PC-3 (cell line): ENCODE measurements at regions not wholly inside any gene's neighbourhood (a gene's known extent, or its start where the extent isn't known, plus 50 kb on each side); places are given as distances from the start of the nearest gene placed in this dataset.

Source experiments
- ATAC-seq: fragments of 200-7000 bp; cut with Tn5 transposase; 2 replicates; pipeline ENCODE4 v1.9.1; 2020; ENCODE audit warnings: mild to moderate bottlenecking, moderate library complexity
- BruUV-seq: library from RNA; stranded (reverse); fragments of 400-500 nt; replicated peaks from 2 replicates; lab custom pipeline; 2021; lab: Mats Ljungman, UMichigan
- CTCF ChIA-PET: fragments of 300-600 bp; sonication (Branson Sonifier 250); formaldehyde crosslinking; loops from one replicate; lab custom pipeline; 2022; ENCODE audit warnings: antibody characterized with exemption; lab: Charles Lee
- POLR2A ChIA-PET: fragments of 300-600 bp; sonication (Branson Sonifier 250); formaldehyde crosslinking; loops from one replicate; lab custom pipeline; 2022; ENCODE audit warnings: antibody characterized with exemption; ENCODE audit not compliant: unreplicated experiment; lab: Charles Lee
- DNase-seq: peaks from one replicate; pipeline ENCODE4 v3.0.0-alpha.2; 2015
- H2AFZ ChIP-seq: fragments of 300-600 bp; sonication (generic); 2 replicates; pipeline ENCODE4 v1.6.0; 2016; ENCODE audit warnings: antibody characterized with exemption, low read length
- H3F3A ChIP-seq: fragments of 300-600 bp; sonication (generic); one replicate; pipeline ENCODE4 v1.6.0; 2017; ENCODE audit warnings: antibody characterized with exemption, low read length, control low read depth, mild to moderate bottlenecking; ENCODE audit not compliant: unreplicated experiment
- H3K27ac ChIP-seq: fragments of 300-600 bp; sonication (generic); 2 replicates; pipeline ENCODE4 v1.5.1; 2016; ENCODE audit warnings: mild to moderate bottlenecking, low read length
- H3K27me3 ChIP-seq: fragments of 300-600 bp; sonication (generic); 2 replicates; pipeline ENCODE4 v1.6.1; 2016; ENCODE audit warnings: low read length, mixed read lengths
- H3K36me3 ChIP-seq: fragments of 300-600 bp; sonication (generic); 2 replicates; pipeline ENCODE4 v1.6.1; 2016; ENCODE audit warnings: low read depth, mixed run types, low read length, mixed read lengths
- H3K4me1 ChIP-seq: fragments of 300-600 bp; sonication (generic); 2 replicates; pipeline ENCODE4 v1.5.1; 2016; ENCODE audit warnings: low read length; ENCODE audit not compliant: insufficient read depth
- H3K4me2 ChIP-seq: fragments of 300-600 bp; sonication (generic); 2 replicates; pipeline ENCODE4 v1.6.0; 2016; ENCODE audit warnings: low read length
- H3K4me3 ChIP-seq: fragments of 300-600 bp; sonication (generic); 2 replicates; pipeline ENCODE4 v1.5.1; 2016; ENCODE audit warnings: mild to moderate bottlenecking, low read length, mixed read lengths
- H3K79me2 ChIP-seq: fragments of 300-600 bp; sonication (generic); 2 replicates; pipeline ENCODE4 v1.6.1; 2017; ENCODE audit warnings: low read length, mixed read lengths
- H3K9ac ChIP-seq: fragments of 300-600 bp; sonication (generic); 2 replicates; pipeline ENCODE4 v1.6.0; 2016; ENCODE audit warnings: mild to moderate bottlenecking, low read length
- H3K9me2 ChIP-seq: fragments of 300-600 bp; sonication (generic); replicated peaks from 2 replicates; pipeline ENCODE4 v1.6.1; 2016; ENCODE audit warnings: mixed run types, low read length, mixed read lengths
- H3K9me3 ChIP-seq: fragments of 300-600 bp; sonication (generic); 2 replicates; pipeline ENCODE4 v1.6.1; 2016; ENCODE audit warnings: low read length, mixed read lengths
- H4K20me1 ChIP-seq: fragments of 300-600 bp; sonication (generic); 2 replicates; pipeline ENCODE4 v1.6.1; 2016; ENCODE audit warnings: low read length, mixed read lengths
- EZH2 ChIP-seq: fragments of 300-600 bp; sonication (generic); IDR thresholded peaks from one replicate; pipeline ENCODE4 v1.6.1; 2017; ENCODE audit warnings: antibody characterized with exemption, mild to moderate bottlenecking, low read length; ENCODE audit not compliant: unreplicated experiment
- EZH2phosphoT487 ChIP-seq: fragments of 300-600 bp; sonication (generic); IDR thresholded peaks from 2 replicates; pipeline ENCODE4 v1.6.1; 2018; ENCODE audit warnings: mild to moderate bottlenecking, antibody characterized with exemption, low read length, borderline replicate concordance
- intact Hi-C: fragments of 100-400 bp; cut with micrococcal nuclease; formaldehyde crosslinking; loops from 2 replicates; pipeline ENCODE4 v1.9.0; 2023
- TF ChIP-seq, protein P1 (sequence below): fragments of 300-600 bp; sonication (generic); conservative IDR thresholded peaks from 2 replicates; pipeline ENCODE4 v1.5.1; 2017; ENCODE audit warnings: antibody characterized with exemption, low read depth, mild to moderate bottlenecking, low read length

DNA sequence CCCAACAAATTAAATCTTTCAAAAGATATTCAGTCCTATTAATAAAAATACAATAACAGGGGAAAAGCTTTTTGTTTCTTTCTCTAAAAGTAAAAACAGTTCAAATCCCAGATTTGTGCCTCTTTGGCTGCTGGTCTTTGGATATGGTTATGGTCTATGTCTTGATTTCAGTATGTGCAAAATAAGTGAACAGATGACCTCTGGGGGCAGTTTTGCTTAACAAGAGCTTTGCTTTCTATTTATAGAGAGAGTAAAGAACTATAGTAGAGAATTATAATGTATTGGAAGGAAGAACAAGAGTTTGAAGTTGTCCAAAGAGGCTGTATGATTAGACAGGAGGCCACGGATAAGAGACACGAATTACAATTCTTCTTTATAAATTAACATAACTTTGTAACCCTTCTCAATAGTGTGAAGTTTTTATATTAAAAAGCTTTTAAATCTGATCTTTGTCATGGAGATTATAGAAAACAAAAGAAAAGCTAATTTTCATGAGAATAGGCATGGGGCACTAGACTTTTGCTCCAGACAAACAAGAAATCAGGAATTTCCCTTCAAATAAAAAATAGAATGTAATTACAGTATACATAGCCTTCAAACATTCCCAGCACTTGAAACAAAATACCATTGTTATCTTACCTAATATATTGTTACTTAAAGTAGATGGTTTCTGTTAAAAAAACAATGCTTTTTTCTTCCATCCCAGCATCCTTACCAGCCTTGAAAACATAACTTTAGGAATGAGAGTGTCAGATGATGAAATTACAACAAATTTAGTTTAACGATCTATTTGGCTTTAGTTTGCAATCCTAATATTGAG, 432.7 kb upstream of the ARHGEF26 start:
- H3K36me3 ChIP-seq = no peaks in the 10 kb centered on the region
- no peaks in the 10 kb centered on the region for H4K20me1 ChIP-seq
- BruUV-seq = no TSS peak
- DNase-seq (no peak), ATAC-seq (0 out of 2 replicates have a peak, but pooled peaks have one; percentile 37)
- no peaks in the 10 kb centered on the region for H3F3A ChIP-seq
- H3K4me3 ChIP-seq = no peak overlapping the region
- POLR2A ChIA-PET = no interaction called here
- H3K27me3 ChIP-seq = no peaks in the 10 kb centered on the region
- no peaks in the 10 kb centered on the region for H3K9me2 ChIP-seq
- TF ChIP-seq, protein P1, sequence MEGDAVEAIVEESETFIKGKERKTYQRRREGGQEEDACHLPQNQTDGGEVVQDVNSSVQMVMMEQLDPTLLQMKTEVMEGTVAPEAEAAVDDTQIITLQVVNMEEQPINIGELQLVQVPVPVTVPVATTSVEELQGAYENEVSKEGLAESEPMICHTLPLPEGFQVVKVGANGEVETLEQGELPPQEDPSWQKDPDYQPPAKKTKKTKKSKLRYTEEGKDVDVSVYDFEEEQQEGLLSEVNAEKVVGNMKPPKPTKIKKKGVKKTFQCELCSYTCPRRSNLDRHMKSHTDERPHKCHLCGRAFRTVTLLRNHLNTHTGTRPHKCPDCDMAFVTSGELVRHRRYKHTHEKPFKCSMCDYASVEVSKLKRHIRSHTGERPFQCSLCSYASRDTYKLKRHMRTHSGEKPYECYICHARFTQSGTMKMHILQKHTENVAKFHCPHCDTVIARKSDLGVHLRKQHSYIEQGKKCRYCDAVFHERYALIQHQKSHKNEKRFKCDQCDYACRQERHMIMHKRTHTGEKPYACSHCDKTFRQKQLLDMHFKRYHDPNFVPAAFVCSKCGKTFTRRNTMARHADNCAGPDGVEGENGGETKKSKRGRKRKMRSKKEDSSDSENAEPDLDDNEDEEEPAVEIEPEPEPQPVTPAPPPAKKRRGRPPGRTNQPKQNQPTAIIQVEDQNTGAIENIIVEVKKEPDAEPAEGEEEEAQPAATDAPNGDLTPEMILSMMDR = no peak; the same call in 1 of the 2 replicates
- TF ChIP-seq EZH2phosphoT487 (no peak), EZH2 (no peak)
- no peak overlapping the region for H3K9ac ChIP-seq
- H2AFZ ChIP-seq = no peak overlapping the region
- no peak overlapping the region for H3K27ac ChIP-seq
- intact Hi-C loops = no loop called here
- H3K4me1 ChIP-seq = no peaks in the 10 kb centered on the region
- H3K9me3 ChIP-seq = no peaks in the 10 kb centered on the region
- no peak overlapping the region for H3K4me2 ChIP-seq
- CTCF ChIA-PET = no interaction called here
- H3K79me2 ChIP-seq = no peaks in the 10 kb centered on the region

GRCh38 chr3:153693207-153693606, 428.0 kb upstream of the ARHGEF26 start:
- Histone ChIP-seq H3F3A (no peaks in the 10 kb centered on the region), H2AFZ (no peak overlapping the region), H3K79me2 (no peaks in the 10 kb centered on the region), H3K4me1 (no peaks in the 10 kb centered on the region), H3K27ac (no peak overlapping the region), H4K20me1 (no peaks in the 10 kb centered on the region), H3K9me3 (no peaks in the 10 kb centered on the region), H3K4me3 (no peak overlapping the region), H3K27me3 (no peaks in the 10 kb centered on the region), H3K9ac (no peak overlapping the region), H3K4me2 (no peak overlapping the region), H3K9me2 (no peaks in the 10 kb centered on the region), H3K36me3 (no peaks in the 10 kb centered on the region)
- ChIA-PET CTCF (no interaction called here), POLR2A (no interaction called here)
- intact Hi-C loops = no loop called here
- no peak for DNase-seq
- no TSS peak for BruUV-seq
- TF ChIP-seq EZH2phosphoT487 = no peak
- TF ChIP-seq, protein P1 = no peak
- TF ChIP-seq EZH2 = no peak
- no peak for ATAC-seq

DNA sequence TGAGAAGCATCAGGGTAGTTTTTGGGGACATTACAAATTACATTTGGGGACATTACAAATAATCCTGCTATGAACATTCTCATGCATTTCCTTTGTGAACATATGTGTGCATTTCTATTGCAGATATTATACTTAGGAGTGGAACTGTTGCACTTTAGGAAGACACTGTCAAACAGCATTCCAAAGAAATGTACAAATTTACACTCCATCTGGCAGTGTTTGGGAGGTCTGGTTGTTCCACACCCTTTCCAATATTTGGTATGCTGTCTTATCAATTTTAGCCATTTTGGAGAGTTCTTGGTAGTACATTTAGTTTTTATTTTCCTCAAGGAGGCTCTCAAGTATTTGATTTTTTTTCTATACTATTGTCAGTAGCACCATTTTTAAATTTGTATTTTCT, 419.1 kb upstream of the ARHGEF26 start:
- Histone ChIP-seq H3F3A (no peaks in the 10 kb centered on the region), H4K20me1 (no peaks in the 10 kb centered on the region), H3K4me1 (peaks cover 12% of the 10 kb centered on the region), H3K9me3 (no peaks in the 10 kb centered on the region), H3K4me2 (no peak overlapping the region), H3K27me3 (no peaks in the 10 kb centered on the region), H3K36me3 (no peaks in the 10 kb centered on the region), H3K27ac (no peak overlapping the region), H3K79me2 (no peaks in the 10 kb centered on the region), H2AFZ (no peak overlapping the region), H3K9me2 (no peaks in the 10 kb centered on the region), H3K4me3 (no peak overlapping the region), H3K9ac (no peak overlapping the region)
- no TSS peak for BruUV-seq
- intact Hi-C loops = loop anchor here (5.0 kb wide), 1 partner anchor 270 kb away; no protein-coding TSS in a partner anchor
- ChIA-PET POLR2A (no interaction called here), CTCF (no interaction called here)
- DNase-seq (no peak), ATAC-seq (no peak)
- TF ChIP-seq EZH2 = no peak
